Effector memory CD4-positive, alpha-beta T cell (primary cell): ENCODE measurements at regions not wholly inside any gene's neighbourhood (a gene's known extent, or its start where the extent isn't known, plus 50 kb on each side); places are given as distances from the start of the nearest gene placed in this dataset.

Source experiments
- DNase-seq, 3 donors: peaks; one replicate each; pipeline ENCODE4 v3.0.0-alpha.2; 2020
- H3K27ac ChIP-seq: 2 replicates; pipeline ENCODE4 v1.7.0; 2013; ENCODE audit warnings: mild to moderate bottlenecking, low read length, moderate library complexity; ENCODE audit not compliant: insufficient read depth, poor library complexity, severe bottlenecking
- H3K27me3 ChIP-seq: replicated peaks from 2 replicates; pipeline ENCODE4 v1.7.0; 2013; ENCODE audit warnings: mild to moderate bottlenecking, low read length; ENCODE audit not compliant: insufficient read depth, control insufficient read depth, poor library complexity, severe bottlenecking
- H3K36me3 ChIP-seq: 2 replicates; pipeline ENCODE4 v1.7.0; 2013; ENCODE audit warnings: mild to moderate bottlenecking, low read length, moderate library complexity; ENCODE audit not compliant: control insufficient read depth, insufficient read depth
- H3K4me1 ChIP-seq: 2 replicates; pipeline ENCODE4 v1.7.0; 2013; ENCODE audit warnings: low read length, mild to moderate bottlenecking; ENCODE audit not compliant: control insufficient read depth, insufficient read depth, poor library complexity, severe bottlenecking
- H3K4me3 ChIP-seq: 2 replicates; pipeline ENCODE4 v1.7.0; 2013; ENCODE audit warnings: low read length, low read depth, mild to moderate bottlenecking; ENCODE audit not compliant: insufficient read depth, poor library complexity, severe bottlenecking
- H3K9me3 ChIP-seq: 2 replicates; pipeline ENCODE4 v1.7.0; 2013; ENCODE audit warnings: mild to moderate bottlenecking, low read length, moderate library complexity; ENCODE audit not compliant: control insufficient read depth

GRCh38 chr5:123858938-123859337 lies 347.0 kb downstream of the CSNK1G3 start:
- H3K36me3 ChIP-seq = no peaks in the 10 kb centered on the region
- no peaks in the 10 kb centered on the region for H3K27me3 ChIP-seq
- H3K9me3 ChIP-seq = no peaks in the 10 kb centered on the region
- no peak overlapping the region for H3K27ac ChIP-seq
- H3K4me3 ChIP-seq = no peak overlapping the region
- DNase-seq = no peak
- H3K4me1 ChIP-seq = no peaks in the 10 kb centered on the region

GRCh38 chr5:123856766-123857165 lies 344.8 kb downstream of the CSNK1G3 start:
- no peaks in the 10 kb centered on the region for H3K27me3 ChIP-seq
- no peak overlapping the region for H3K27ac ChIP-seq
- H3K4me1 ChIP-seq = no peaks in the 10 kb centered on the region
- no peak for DNase-seq
- no peaks in the 10 kb centered on the region for H3K9me3 ChIP-seq
- H3K36me3 ChIP-seq = no peaks in the 10 kb centered on the region
- H3K4me3 ChIP-seq = no peak overlapping the region

- no peaks in the 10 kb centered on the region for H3K36me3 ChIP-seq
- no peak overlapping the region for H3K4me3 ChIP-seq
- no peaks in the 10 kb centered on the region for H3K9me3 ChIP-seq
- H3K27ac ChIP-seq = no peak overlapping the region
- H3K4me1 ChIP-seq = no peaks in the 10 kb centered on the region
- H3K27me3 ChIP-seq = no peaks in the 10 kb centered on the region
- no peak for DNase-seq
Measured at GRCh38 chr5:123855609-123856008, 343.6 kb downstream of the CSNK1G3 start.

- no peaks in the 10 kb centered on the region for H3K4me1 ChIP-seq
- no peaks in the 10 kb centered on the region for H3K9me3 ChIP-seq
- H3K36me3 ChIP-seq = no peaks in the 10 kb centered on the region
- H3K27ac ChIP-seq = no peak overlapping the region
- no peaks in the 10 kb centered on the region for H3K27me3 ChIP-seq
- H3K4me3 ChIP-seq = no peak overlapping the region
- DNase-seq = no peak
Measured at GRCh38 chr5:123845356-123846100, 333.6 kb downstream of the CSNK1G3 start.

GRCh38 chr5:123844873-123845272 lies 332.9 kb downstream of the CSNK1G3 start:
- Histone ChIP-seq H3K27me3 (no peaks in the 10 kb centered on the region), H3K27ac (no peak overlapping the region), H3K4me3 (no peak overlapping the region), H3K9me3 (no peaks in the 10 kb centered on the region), H3K4me1 (no peaks in the 10 kb centered on the region), H3K36me3 (no peaks in the 10 kb centered on the region)
- no peak for DNase-seq

GRCh38 chr5:123835421-123835820 lies 323.4 kb downstream of the CSNK1G3 start:
- DNase-seq = no peak
- Histone ChIP-seq H3K4me1 (no peaks in the 10 kb centered on the region), H3K27me3 (no peaks in the 10 kb centered on the region), H3K9me3 (no peaks in the 10 kb centered on the region), H3K27ac (no peak overlapping the region), H3K4me3 (no peak overlapping the region), H3K36me3 (no peaks in the 10 kb centered on the region)

- H3K27ac ChIP-seq = no peak overlapping the region
- no peak for DNase-seq
- H3K4me3 ChIP-seq = no peak overlapping the region
- H3K27me3 ChIP-seq = no peaks in the 10 kb centered on the region
- no peaks in the 10 kb centered on the region for H3K9me3 ChIP-seq
- no peaks in the 10 kb centered on the region for H3K36me3 ChIP-seq
- H3K4me1 ChIP-seq = no peaks in the 10 kb centered on the region
Measured at GRCh38 chr5:123830575-123830974, 318.6 kb downstream of the CSNK1G3 start.

- Histone ChIP-seq H3K4me3 (no peak overlapping the region), H3K9me3 (no peaks in the 10 kb centered on the region), H3K4me1 (no peaks in the 10 kb centered on the region), H3K27ac (no peak overlapping the region), H3K36me3 (no peaks in the 10 kb centered on the region), H3K27me3 (no peaks in the 10 kb centered on the region)
- DNase-seq = no peak
Measured at GRCh38 chr5:123827811-123828210, 315.8 kb downstream of the CSNK1G3 start.

- DNase-seq = no peak
- Histone ChIP-seq H3K36me3 (no peaks in the 10 kb centered on the region), H3K4me3 (no peak overlapping the region), H3K9me3 (no peaks in the 10 kb centered on the region), H3K27me3 (no peaks in the 10 kb centered on the region), H3K27ac (no peak overlapping the region), H3K4me1 (no peaks in the 10 kb centered on the region)
Measured at GRCh38 chr5:123819833-123820232, 307.9 kb downstream of the CSNK1G3 start.

- Histone ChIP-seq H3K27me3 (no peaks in the 10 kb centered on the region), H3K4me1 (no peaks in the 10 kb centered on the region), H3K36me3 (no peaks in the 10 kb centered on the region), H3K27ac (no peak overlapping the region), H3K4me3 (no peak overlapping the region), H3K9me3 (no peaks in the 10 kb centered on the region)
- DNase-seq = no peak
Measured at GRCh38 chr5:123819386-123819785, 307.4 kb downstream of the CSNK1G3 start.
